ENCODE measurements at regions not wholly inside any gene's neighbourhood (a gene's known extent, or its start where the extent isn't known, plus 50 kb on each side); places are given as distances from the start of the nearest gene placed in this dataset.

DNA sequence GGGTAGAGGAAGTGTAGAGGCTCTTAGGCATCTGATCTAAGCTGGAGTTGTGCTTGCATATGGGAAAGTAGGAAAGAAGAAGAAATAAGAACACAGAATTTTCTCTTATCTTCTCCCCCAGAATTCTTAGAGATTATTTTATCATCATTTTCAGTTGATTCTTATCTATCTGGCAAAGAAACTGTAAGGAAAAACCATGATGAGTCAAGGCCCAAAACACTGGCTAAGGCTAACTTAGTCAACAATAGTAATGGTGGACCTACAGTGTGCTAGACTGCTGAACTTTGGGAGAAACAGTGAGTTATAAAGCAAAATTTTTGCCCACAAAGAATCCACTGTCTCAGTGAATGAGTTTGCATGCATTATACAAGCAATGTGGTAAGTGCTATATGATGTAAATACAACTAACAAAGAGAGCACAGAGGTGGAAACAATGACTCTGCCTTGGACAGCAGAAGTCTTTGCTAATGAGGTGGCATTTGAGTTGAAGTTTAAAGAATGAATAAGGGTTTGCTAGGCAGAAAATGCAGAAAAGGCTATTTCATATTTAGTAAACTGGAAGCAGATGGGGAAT is 344.5 kb upstream of the PLET1 start:
- Histone ChIP-seq H3K9me3 (ENCODE audit: control insufficient read depth, low read length) (no peaks in the 10 kb centered on the region), H3K27ac (ENCODE audit: insufficient read depth, low read depth, low read length, poor library complexity, severe bottlenecking) (no peak overlapping the region), H3K4me3 (ENCODE audit: insufficient read depth, low read depth, low read length) (no peak overlapping the region), H3K27me3 (ENCODE audit: control insufficient read depth, insufficient read depth, low read length, poor library complexity, severe bottlenecking) (no peaks in the 10 kb centered on the region), H3K36me3 (ENCODE audit: control insufficient read depth, insufficient read depth, low read length) (no peaks in the 10 kb centered on the region), H3K4me1 (ENCODE audit: control insufficient read depth, insufficient read depth, low read length) (no peaks in the 10 kb centered on the region)

DNA sequence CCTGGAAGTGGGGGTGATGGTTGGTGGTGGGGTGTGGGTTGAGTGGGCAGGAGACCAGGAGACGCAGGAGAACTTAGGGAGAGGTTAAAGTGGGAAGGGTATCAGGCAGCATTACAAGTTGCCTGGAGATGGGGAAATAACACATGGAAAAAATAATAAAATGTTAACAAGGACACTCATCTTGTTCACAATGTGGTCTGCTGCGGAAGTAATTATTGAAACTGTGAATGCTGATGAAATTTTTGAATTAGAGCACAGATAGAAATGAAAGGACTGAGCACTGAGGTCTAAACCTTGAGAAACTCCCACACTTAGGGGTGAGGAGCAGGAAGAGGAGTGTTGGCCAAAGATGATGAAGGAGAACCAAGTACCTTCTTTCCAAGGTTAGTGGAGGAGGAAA is 346.0 kb upstream of the PLET1 start:
- no peaks in the 10 kb centered on the region for H3K27me3 ChIP-seq (ENCODE audit: control insufficient read depth, insufficient read depth, low read length, poor library complexity, severe bottlenecking)
- 94 to 100% methylated on average over 2 of the region's 2 CpGs for WGBS, 2 experiments
- no peaks in the 10 kb centered on the region for H3K36me3 ChIP-seq (ENCODE audit: control insufficient read depth, insufficient read depth, low read length)
- no peaks in the 10 kb centered on the region for H3K9me3 ChIP-seq (ENCODE audit: control insufficient read depth, low read length)
- no peak overlapping the region for H3K27ac ChIP-seq (ENCODE audit: insufficient read depth, low read depth, low read length, poor library complexity, severe bottlenecking)
- no peaks in the 10 kb centered on the region for H3K4me1 ChIP-seq (ENCODE audit: control insufficient read depth, insufficient read depth, low read length)
- H3K4me3 ChIP-seq (ENCODE audit: insufficient read depth, low read depth, low read length): no peak overlapping the region

DNA sequence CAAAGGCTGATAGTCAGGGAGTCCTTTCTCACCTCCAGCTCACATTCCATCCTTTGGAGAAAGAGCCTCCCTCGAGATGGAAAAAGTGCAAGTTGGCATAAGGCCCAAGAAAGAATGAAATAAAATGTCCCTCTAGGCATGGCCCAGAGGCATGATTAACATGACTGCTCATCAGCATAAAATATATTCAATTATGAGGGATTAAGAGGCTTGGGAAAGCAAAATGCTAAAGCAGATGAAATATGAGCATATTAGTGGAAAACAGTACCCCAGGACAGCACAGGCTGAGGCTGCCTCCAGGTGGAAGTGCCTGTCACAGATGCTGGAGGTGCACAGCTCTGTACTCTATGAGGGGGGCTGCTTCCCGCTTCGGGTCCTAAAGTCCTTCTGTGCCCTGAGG is 347.8 kb upstream of the PLET1 start:
- WGBS, 2 experiments: 91 to 96% methylated on average over 2 to 3 of the region's 3 CpGs
- no peak overlapping the region for H3K4me3 ChIP-seq (ENCODE audit: insufficient read depth, low read depth, low read length)
- H3K4me1 ChIP-seq (ENCODE audit: control insufficient read depth, insufficient read depth, low read length): peaks cover 5% of the 10 kb centered on the region
- no peaks in the 10 kb centered on the region for H3K36me3 ChIP-seq (ENCODE audit: control insufficient read depth, insufficient read depth, low read length)
- no peaks in the 10 kb centered on the region for H3K27me3 ChIP-seq (ENCODE audit: control insufficient read depth, insufficient read depth, low read length, poor library complexity, severe bottlenecking)
- no peak overlapping the region for H3K27ac ChIP-seq (ENCODE audit: insufficient read depth, low read depth, low read length, poor library complexity, severe bottlenecking)
- H3K9me3 ChIP-seq (ENCODE audit: control insufficient read depth, low read length): no peaks in the 10 kb centered on the region

DNA sequence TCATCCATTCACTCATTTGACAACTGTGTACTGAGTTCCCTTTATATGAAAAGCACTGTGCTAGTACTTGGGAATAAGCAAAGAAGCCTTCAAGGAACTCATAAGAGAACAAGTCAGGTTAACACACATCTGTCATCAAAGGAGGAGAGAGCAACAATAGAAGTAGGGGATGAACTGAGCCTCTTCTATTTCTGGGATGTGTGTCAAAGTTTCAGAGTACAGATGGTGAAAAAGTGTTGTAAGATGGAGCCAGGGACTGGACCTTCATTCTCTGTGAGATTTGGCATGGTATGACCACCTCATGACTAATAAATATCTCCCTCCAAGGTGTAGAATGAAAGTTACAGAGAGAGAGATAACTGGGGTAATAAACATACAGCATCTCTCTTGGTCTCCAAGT is 349.8 kb upstream of the PLET1 start:
- H3K4me3 ChIP-seq (ENCODE audit: insufficient read depth, low read depth, low read length): no peak overlapping the region
- H3K36me3 ChIP-seq (ENCODE audit: control insufficient read depth, insufficient read depth, low read length): no peaks in the 10 kb centered on the region
- H3K9me3 ChIP-seq (ENCODE audit: control insufficient read depth, low read length): no peaks in the 10 kb centered on the region
- no peaks in the 10 kb centered on the region for H3K27me3 ChIP-seq (ENCODE audit: control insufficient read depth, insufficient read depth, low read length, poor library complexity, severe bottlenecking)
- H3K27ac ChIP-seq (ENCODE audit: insufficient read depth, low read depth, low read length, poor library complexity, severe bottlenecking): no peak overlapping the region
- peaks cover 5% of the 10 kb centered on the region for H3K4me1 ChIP-seq (ENCODE audit: control insufficient read depth, insufficient read depth, low read length)

- Histone ChIP-seq H3K27me3 (ENCODE audit: control insufficient read depth, insufficient read depth, low read length, poor library complexity, severe bottlenecking) (no peaks in the 10 kb centered on the region), H3K9me3 (ENCODE audit: control insufficient read depth, low read length) (no peaks in the 10 kb centered on the region), H3K36me3 (ENCODE audit: control insufficient read depth, insufficient read depth, low read length) (no peaks in the 10 kb centered on the region), H3K4me1 (ENCODE audit: control insufficient read depth, insufficient read depth, low read length) (peaks cover 5% of the 10 kb centered on the region), H3K27ac (ENCODE audit: insufficient read depth, low read depth, low read length, poor library complexity, severe bottlenecking) (no peak overlapping the region), H3K4me3 (ENCODE audit: insufficient read depth, low read depth, low read length) (no peak overlapping the region)
- 90 to 95% methylated on average over 6 of the region's 6 CpGs for WGBS, 2 experiments
Measured at GRCh38 chr11:112610996-112611750, 350.0 kb upstream of the NCAM1 start.

GRCh38 chr11:112611771-112612170 is 349.4 kb upstream of the NCAM1 start:
- 91 to 94% methylated on average over 7 of the region's 7 CpGs for WGBS, 2 experiments
- Histone ChIP-seq H3K36me3 (ENCODE audit: control insufficient read depth, insufficient read depth, low read length) (no peaks in the 10 kb centered on the region), H3K4me3 (ENCODE audit: insufficient read depth, low read depth, low read length) (no peak overlapping the region), H3K27ac (ENCODE audit: insufficient read depth, low read depth, low read length, poor library complexity, severe bottlenecking) (no peak overlapping the region), H3K27me3 (ENCODE audit: control insufficient read depth, insufficient read depth, low read length, poor library complexity, severe bottlenecking) (no peaks in the 10 kb centered on the region), H3K9me3 (ENCODE audit: control insufficient read depth, low read length) (no peaks in the 10 kb centered on the region), H3K4me1 (ENCODE audit: control insufficient read depth, insufficient read depth, low read length) (peaks cover 5% of the 10 kb centered on the region)

GRCh38 chr11:112612250-112612849 is 348.9 kb upstream of the NCAM1 start:
- H3K27me3 ChIP-seq (ENCODE audit: control insufficient read depth, insufficient read depth, low read length, poor library complexity, severe bottlenecking): no peaks in the 10 kb centered on the region
- H3K4me3 ChIP-seq (ENCODE audit: insufficient read depth, low read depth, low read length): no peak overlapping the region
- no peaks in the 10 kb centered on the region for H3K36me3 ChIP-seq (ENCODE audit: control insufficient read depth, insufficient read depth, low read length)
- peaks cover 5% of the 10 kb centered on the region for H3K4me1 ChIP-seq (ENCODE audit: control insufficient read depth, insufficient read depth, low read length)
- no peaks in the 10 kb centered on the region for H3K9me3 ChIP-seq (ENCODE audit: control insufficient read depth, low read length)
- H3K27ac ChIP-seq (ENCODE audit: insufficient read depth, low read depth, low read length, poor library complexity, severe bottlenecking): no peak overlapping the region
- 44 to 46% methylated on average over 5 of the region's 5 CpGs for WGBS, 2 experiments

DNA sequence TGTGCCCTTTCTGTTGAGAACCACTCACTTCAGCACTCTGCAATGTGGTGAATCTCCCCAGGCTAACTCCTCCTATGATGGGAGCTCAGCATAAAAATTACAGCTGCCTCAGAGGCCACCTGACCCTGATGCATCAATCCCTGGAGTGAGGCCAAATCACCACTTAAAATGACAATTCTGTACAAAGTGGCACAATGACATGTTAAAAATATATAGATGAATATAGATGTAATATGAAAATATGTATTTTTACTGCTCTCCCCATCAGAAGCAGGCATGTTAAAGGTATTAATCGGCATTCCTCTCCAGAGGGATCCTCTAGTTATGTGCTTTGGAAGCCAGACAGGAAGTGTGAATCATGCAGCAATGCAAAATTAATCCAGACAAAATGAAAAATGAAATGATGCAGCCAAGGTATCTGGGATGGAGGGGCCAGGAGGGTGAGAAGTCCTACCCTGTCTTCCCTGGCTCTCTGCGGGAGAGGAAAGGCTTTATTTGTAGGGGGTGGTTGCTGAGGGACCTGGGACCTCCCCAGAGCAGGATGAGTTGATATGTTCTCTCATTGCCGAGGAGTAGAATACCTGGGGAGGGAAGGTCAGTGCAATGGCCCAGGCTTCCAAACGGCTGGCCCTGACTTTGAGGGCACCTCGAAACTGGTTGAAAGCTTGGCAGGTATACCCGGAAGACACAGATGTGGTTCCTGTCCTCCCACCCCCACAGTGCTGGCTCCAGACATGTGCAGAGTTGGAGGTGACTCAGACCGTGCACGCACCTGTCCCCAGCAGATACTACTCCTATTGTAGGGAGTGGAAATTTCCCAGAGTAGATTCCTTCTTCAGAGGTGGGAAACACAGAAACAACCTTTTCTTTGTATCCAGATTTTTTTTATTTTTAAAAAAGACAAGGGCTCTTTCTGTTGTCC is 347.9 kb upstream of the NCAM1 start:
- Histone ChIP-seq H3K9me3 (ENCODE audit: control insufficient read depth, low read length) (no peaks in the 10 kb centered on the region), H3K27ac (ENCODE audit: insufficient read depth, low read depth, low read length, poor library complexity, severe bottlenecking) (no peak overlapping the region), H3K4me1 (ENCODE audit: control insufficient read depth, insufficient read depth, low read length) (peaks cover 5% of the 10 kb centered on the region), H3K4me3 (ENCODE audit: insufficient read depth, low read depth, low read length) (no peak overlapping the region), H3K36me3 (ENCODE audit: control insufficient read depth, insufficient read depth, low read length) (no peaks in the 10 kb centered on the region), H3K27me3 (ENCODE audit: control insufficient read depth, insufficient read depth, low read length, poor library complexity, severe bottlenecking) (no peaks in the 10 kb centered on the region)
- 92% methylated on average over 6 to 7 of the region's 8 CpGs for WGBS, 2 experiments

DNA sequence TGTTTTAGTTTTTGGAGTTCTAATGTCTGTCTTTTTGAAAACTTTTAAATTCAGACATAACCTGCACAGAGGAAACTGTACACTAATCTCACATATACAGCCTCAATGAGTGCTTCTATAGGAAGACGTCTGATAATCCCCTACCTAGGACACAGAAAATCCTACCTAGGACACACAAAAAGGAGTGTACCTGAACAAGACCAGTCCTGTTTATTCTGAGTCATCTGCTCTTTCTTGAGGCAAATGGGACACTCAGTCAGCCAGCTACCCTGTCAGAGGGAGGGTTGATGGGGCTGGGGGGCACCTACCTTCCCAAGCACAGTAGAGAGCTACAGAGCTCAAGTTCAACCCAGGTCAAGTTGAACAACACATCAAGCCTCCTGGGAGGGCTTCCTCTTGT is 346.6 kb upstream of the NCAM1 start:
- 86 to 96% methylated on average over 1 of the region's 1 CpG for WGBS, 2 experiments
- H3K27ac ChIP-seq (ENCODE audit: insufficient read depth, low read depth, low read length, poor library complexity, severe bottlenecking): no peak overlapping the region
- H3K4me1 ChIP-seq (ENCODE audit: control insufficient read depth, insufficient read depth, low read length): peaks cover 5% of the 10 kb centered on the region

DNA sequence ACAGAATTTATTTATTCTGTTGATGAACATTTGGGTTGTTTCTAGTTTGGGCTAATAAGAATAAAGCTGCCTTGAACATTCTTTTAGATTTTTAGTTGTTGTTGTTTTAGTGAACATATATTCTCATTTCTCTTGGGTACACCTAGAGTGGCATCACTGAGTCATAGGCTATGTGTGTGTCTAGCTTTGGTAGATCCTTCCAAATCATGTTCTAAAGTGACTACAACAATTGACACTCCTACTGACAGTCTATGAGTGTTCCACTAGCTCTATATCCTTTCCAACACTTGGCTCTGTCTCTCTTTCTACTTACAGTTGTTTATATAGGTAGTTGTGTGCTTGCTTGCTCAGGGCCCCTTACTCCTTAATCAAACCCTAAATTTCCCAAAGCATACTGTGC is 346.0 kb upstream of the NCAM1 start:
- H3K4me1 ChIP-seq (ENCODE audit: control insufficient read depth, insufficient read depth, low read length): peaks cover 5% of the 10 kb centered on the region
- H3K9me3 ChIP-seq (ENCODE audit: control insufficient read depth, low read length): no peaks in the 10 kb centered on the region
- no peak overlapping the region for H3K27ac ChIP-seq (ENCODE audit: insufficient read depth, low read depth, low read length, poor library complexity, severe bottlenecking)
- H3K4me3 ChIP-seq (ENCODE audit: insufficient read depth, low read depth, low read length): no peak overlapping the region
- no peaks in the 10 kb centered on the region for H3K36me3 ChIP-seq (ENCODE audit: control insufficient read depth, insufficient read depth, low read length)
- no peaks in the 10 kb centered on the region for H3K27me3 ChIP-seq (ENCODE audit: control insufficient read depth, insufficient read depth, low read length, poor library complexity, severe bottlenecking)

More for the DNA sequence above, 346.6 kb upstream of the NCAM1 start:
- Histone ChIP-seq H3K36me3 (ENCODE audit: control insufficient read depth, insufficient read depth, low read length) (no peaks in the 10 kb centered on the region), H3K4me3 (ENCODE audit: insufficient read depth, low read depth, low read length) (no peak overlapping the region), H3K27me3 (ENCODE audit: control insufficient read depth, insufficient read depth, low read length, poor library complexity, severe bottlenecking) (no peaks in the 10 kb centered on the region), H3K9me3 (ENCODE audit: control insufficient read depth, low read length) (no peaks in the 10 kb centered on the region)
